Mammary epithelial cell (primary cell): ENCODE measurements at regions not wholly inside any gene's neighbourhood (a gene's known extent, or its start where the extent isn't known, plus 50 kb on each side); places are given as distances from the start of the nearest gene placed in this dataset.

Experiments
- EZH2 ChIP-seq: IDR thresholded peaks from 2 replicates; pipeline ENCODE4 v1.6.1; 2012; ENCODE audit warnings: low read length, inconsistent platforms, borderline replicate concordance
- TF ChIP-seq, protein P1 (sequence below), 2 donors: IDR thresholded peaks in 1 of 2; conservative IDR thresholded peaks in 1 of 2; 2 replicates each; pipeline ENCODE4 v1.5.1; 2011 to 2012; ENCODE audit warnings: inconsistent platforms in 2 of 2, low read length in 2 of 2, mild to moderate bottlenecking in 2 of 2, control low read depth in 1 of 2, low read depth in 1 of 2; ENCODE audit not compliant: insufficient read depth in 1 of 2; ENCODE audit errors: extremely low read depth in 1 of 2

DNA sequence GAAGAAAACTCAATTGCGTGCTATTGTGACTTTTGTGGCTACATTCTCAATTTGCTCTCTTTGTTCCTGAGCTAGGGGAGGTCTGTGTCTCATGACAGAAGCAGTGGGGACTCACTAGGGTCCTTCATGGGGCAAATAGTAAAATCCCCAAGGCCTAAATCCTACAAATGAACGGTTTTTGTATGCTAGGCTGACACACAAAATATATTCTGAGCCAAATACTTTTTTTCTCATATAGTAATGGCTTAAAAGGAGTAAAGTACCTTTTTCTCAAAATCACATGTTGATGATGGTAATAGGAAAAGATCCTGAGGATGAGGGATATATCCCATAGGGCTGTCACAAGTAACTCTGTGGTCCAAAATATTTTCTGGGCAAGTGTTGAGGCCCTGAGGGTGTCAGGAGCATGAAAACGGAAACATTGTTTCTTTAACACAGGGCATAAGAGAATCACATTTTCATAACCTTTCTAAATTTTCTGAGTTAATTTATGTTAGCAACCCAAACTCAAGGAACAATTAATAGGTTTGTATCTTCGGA lies 77.5 kb upstream of the CNTNAP4 start:
- TF ChIP-seq, protein P1, sequence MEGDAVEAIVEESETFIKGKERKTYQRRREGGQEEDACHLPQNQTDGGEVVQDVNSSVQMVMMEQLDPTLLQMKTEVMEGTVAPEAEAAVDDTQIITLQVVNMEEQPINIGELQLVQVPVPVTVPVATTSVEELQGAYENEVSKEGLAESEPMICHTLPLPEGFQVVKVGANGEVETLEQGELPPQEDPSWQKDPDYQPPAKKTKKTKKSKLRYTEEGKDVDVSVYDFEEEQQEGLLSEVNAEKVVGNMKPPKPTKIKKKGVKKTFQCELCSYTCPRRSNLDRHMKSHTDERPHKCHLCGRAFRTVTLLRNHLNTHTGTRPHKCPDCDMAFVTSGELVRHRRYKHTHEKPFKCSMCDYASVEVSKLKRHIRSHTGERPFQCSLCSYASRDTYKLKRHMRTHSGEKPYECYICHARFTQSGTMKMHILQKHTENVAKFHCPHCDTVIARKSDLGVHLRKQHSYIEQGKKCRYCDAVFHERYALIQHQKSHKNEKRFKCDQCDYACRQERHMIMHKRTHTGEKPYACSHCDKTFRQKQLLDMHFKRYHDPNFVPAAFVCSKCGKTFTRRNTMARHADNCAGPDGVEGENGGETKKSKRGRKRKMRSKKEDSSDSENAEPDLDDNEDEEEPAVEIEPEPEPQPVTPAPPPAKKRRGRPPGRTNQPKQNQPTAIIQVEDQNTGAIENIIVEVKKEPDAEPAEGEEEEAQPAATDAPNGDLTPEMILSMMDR (conservative IDR thresholded peaks at IDR 0.05 in 1 of 2, IDR thresholded peaks at IDR 0.05 in 1 of 2; ENCODE audit: extremely low read depth in 1 of 2, insufficient read depth in 1 of 2, low read depth in 1 of 2, low read length in 2 of 2), result no peak
- TF ChIP-seq EZH2, result no peak
